Upper lobe of left lung (tissue), 6 donors: ENCODE measurements at regions not wholly inside any gene's neighbourhood (a gene's known extent, or its start where the extent isn't known, plus 50 kb on each side); places are given as distances from the start of the nearest gene placed in this dataset.
"Not testable (repeated sequence)": the region's sequence is repeated elsewhere in the genome, so short reads cannot be mapped to it uniquely, and the experiment has no call there.

ENCODE experiments used
- ATAC-seq, 2 donors: fragments of 200-7000 bp; cut with Tn5 transposase; one replicate each; pipeline ENCODE4 v1.9.1; 2022; ENCODE audit warnings: mild to moderate bottlenecking in 2 of 2, moderate library complexity in 2 of 2; ENCODE audit not compliant: low FRiP score in 2 of 2
- DNase-seq, 2 donors: peaks; one replicate each; pipeline ENCODE4 v3.0.0-alpha.2; 2019 to 2020
- H3K27ac ChIP-seq, 4 donors: fragments of 200-600 bp; sonication (generic); one replicate each; pipeline ENCODE4 v1.5.1; 2016 to 2019
- H3K27me3 ChIP-seq, 4 donors: fragments of 200-600 bp; sonication (generic); one replicate each; pipeline ENCODE4 v1.5.1; 2017 to 2019
- H3K36me3 ChIP-seq, 4 donors: fragments of 200-600 bp; sonication (generic); one replicate each; pipeline ENCODE4 v1.5.1; 2016 to 2019
- H3K4me1 ChIP-seq, 4 donors: fragments of 200-600 bp; sonication (generic); one replicate each; pipeline ENCODE4 v1.5.1; 2018 to 2019
- H3K4me3 ChIP-seq, 4 donors: fragments of 200-600 bp; sonication (generic); one replicate each; pipeline ENCODE4 v1.5.1; 2017 to 2019; ENCODE audit warnings: mild to moderate bottlenecking in 2 of 4, moderate library complexity in 1 of 4
- H3K9me3 ChIP-seq, 4 donors: fragments of 200-600 bp; sonication (generic); one replicate each; pipeline ENCODE4 v1.5.1; 2018 to 2019
- CTCF ChIP-seq, 6 experiments: fragments of 450-650 bp in 4 of 6; fragments of 200-600 bp in 2 of 6; sonication (generic) in 2 of 6; IDR thresholded peaks; one replicate each; pipeline ENCODE4 v1.5.1; 2016 to 2019; ENCODE audit warnings: antibody characterized with exemption in 6 of 6
- EP300 ChIP-seq, 4 donors: sonication (generic); formaldehyde crosslinking; IDR thresholded peaks; one replicate each; pipeline ENCODE4 v1.5.1; 2017; ENCODE audit warnings: antibody characterized with exemption in 4 of 4, control low read depth in 2 of 4
- POLR2A ChIP-seq, 4 donors: fragments of 450-650 bp; IDR thresholded peaks; one replicate each; pipeline ENCODE4 v1.5.1; 2016 to 2017; ENCODE audit warnings: antibody characterized with exemption in 4 of 4, mild to moderate bottlenecking in 2 of 4
- POLR2AphosphoS5 ChIP-seq, 2 donors: sonication (generic); formaldehyde crosslinking; IDR thresholded peaks; one replicate each; pipeline ENCODE4 v1.5.1; 2017; ENCODE audit warnings: antibody characterized with exemption in 2 of 2
- WGBS, 2 donors: methylation state at CpG; one replicate each; pipeline ENCODE4 v1.1.5; 2017 to 2018; 5-methylcytosine and 5-hydroxymethylcytosine counted together
- donor health status: DM: no; HTN: no; CAD: no; lungs with moderate emphysema.
- donor health status: DM: no; HTN: yes; CAD: no; lungs with severe emphysema.

GRCh38 chrX:39493168-39493567 is 604.6 kb downstream of the BCOR start:
- Histone ChIP-seq H3K27ac (no peak overlapping the region), H3K4me3 (no peak overlapping the region), H3K27me3 (no peaks in the 10 kb centered on the region), H3K9me3 (no peaks in the 10 kb centered on the region), H3K36me3 (no peaks in the 10 kb centered on the region), H3K4me1 (peaks cover 0 to 4% (median 0%) of the 10 kb centered on the region in 4 donors)
- 94 to 100% methylated on average over 1 of the region's 1 CpG for WGBS, 2 donors
- ATAC-seq (no peak), DNase-seq (no peak)
- TF ChIP-seq CTCF (IDR thresholded peaks at IDR 0.05): no peak
- TF ChIP-seq POLR2A (IDR thresholded peaks at IDR 0.05): no peak
- no peak for TF ChIP-seq POLR2AphosphoS5 (IDR thresholded peaks at IDR 0.05)
- no peak for TF ChIP-seq EP300 (IDR thresholded peaks at IDR 0.05)

DNA sequence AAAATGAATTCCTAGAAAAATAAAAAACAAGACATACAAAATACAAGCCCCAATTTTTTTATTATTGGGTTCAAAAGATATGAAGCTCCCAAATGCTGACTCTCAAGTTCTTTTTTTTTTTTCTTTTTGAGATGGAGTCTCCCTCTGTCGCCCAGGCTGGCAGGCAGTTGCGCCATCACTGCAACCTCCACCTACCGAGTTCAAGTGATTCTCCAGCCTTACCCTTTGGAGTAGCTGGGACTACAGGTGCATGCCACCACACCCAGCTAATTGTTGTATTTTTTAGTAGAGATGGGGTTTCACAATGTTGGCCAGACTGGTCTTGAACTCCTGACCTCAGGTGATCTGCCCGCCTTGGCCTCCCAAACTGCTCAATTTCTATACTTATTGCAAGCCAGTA is 600.6 kb downstream of the BCOR start:
- not testable (repeated sequence) for H3K27ac ChIP-seq, H3K4me3 ChIP-seq, H3K4me1 ChIP-seq, ATAC-seq, H3K27me3 ChIP-seq, H3K9me3 ChIP-seq, H3K36me3 ChIP-seq
- 59 to 86% methylated on average over 4 of the region's 4 CpGs for WGBS, 2 donors
- DNase-seq: peak in 1 of 2 donors; percentile 42

DNA sequence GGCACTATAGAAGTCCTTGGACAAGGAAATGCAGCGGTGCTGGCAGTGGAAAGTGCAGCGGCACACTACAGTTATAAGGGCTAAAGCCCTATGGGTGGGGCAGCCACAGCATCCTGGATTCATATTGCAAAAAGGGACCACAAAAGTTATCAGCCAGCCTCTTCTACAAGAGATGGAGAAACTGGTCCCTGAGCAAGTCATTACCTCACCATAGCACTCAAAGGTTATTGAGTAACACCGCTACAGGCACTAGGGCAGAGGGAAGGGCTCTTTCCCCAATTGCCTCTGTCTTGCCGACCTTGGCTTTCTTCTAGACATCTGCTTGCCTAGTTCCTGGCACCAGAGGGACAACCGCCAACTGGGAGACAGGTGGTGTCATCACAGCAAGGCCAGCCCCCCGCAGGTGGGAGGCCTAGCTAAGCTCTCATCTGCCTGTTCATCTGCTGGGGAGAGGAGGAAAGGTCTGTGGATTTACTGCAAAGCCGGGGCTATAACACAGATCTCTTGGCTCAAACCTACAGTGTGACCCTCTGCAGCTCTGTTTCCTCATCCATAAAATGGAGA is 600.0 kb downstream of the BCOR start:
- H3K27me3 ChIP-seq: no peaks in the 10 kb centered on the region
- DNase-seq (peak in 1 of 2 donors; percentile 30), ATAC-seq (peak in 1 of 2 donors; percentile 44)
- 75% methylated on average over 7 of the region's 7 CpGs; no CpG with 5 or more reads in 1 of the 2 donors for WGBS, 2 donors
- peaks cover 0 to 1% (median 0%) of the 10 kb centered on the region in 4 donors for H3K4me1 ChIP-seq
- TF ChIP-seq POLR2AphosphoS5 (IDR thresholded peaks at IDR 0.05) (no peak), POLR2A (IDR thresholded peaks at IDR 0.05) (no peak), CTCF (IDR thresholded peaks at IDR 0.05) (no peak), EP300 (IDR thresholded peaks at IDR 0.05) (no peak)
- H3K27ac ChIP-seq: no peak overlapping the region
- no peak overlapping the region for H3K4me3 ChIP-seq
- no peaks in the 10 kb centered on the region for H3K9me3 ChIP-seq
- H3K36me3 ChIP-seq: no peaks in the 10 kb centered on the region

GRCh38 chrX:39499996-39500395 is 597.8 kb downstream of the BCOR start:
- TF ChIP-seq POLR2A (IDR thresholded peaks at IDR 0.05): no peak
- TF ChIP-seq POLR2AphosphoS5 (IDR thresholded peaks at IDR 0.05): no peak
- no peak for TF ChIP-seq EP300 (IDR thresholded peaks at IDR 0.05)
- no peak for TF ChIP-seq CTCF (IDR thresholded peaks at IDR 0.05)
- no peaks in the 10 kb centered on the region for H3K9me3 ChIP-seq
- no peak for DNase-seq
- no peak overlapping the region for H3K27ac ChIP-seq
- no peak overlapping the region for H3K4me3 ChIP-seq
- no peaks in the 10 kb centered on the region for H3K4me1 ChIP-seq
- ATAC-seq: no peak
- H3K36me3 ChIP-seq: no peaks in the 10 kb centered on the region
- no peaks in the 10 kb centered on the region for H3K27me3 ChIP-seq

GRCh38 chrX:39501822-39502221 is 595.9 kb downstream of the BCOR start:
- Histone ChIP-seq H3K9me3 (no peaks in the 10 kb centered on the region), H3K36me3 (no peaks in the 10 kb centered on the region), H3K27me3 (no peaks in the 10 kb centered on the region), H3K27ac (no peak overlapping the region), H3K4me3 (no peak overlapping the region), H3K4me1 (no peaks in the 10 kb centered on the region)
- TF ChIP-seq CTCF (IDR thresholded peaks at IDR 0.05): no peak
- WGBS, 2 donors: 79 to 80% methylated on average over 1 to 3 of the region's 3 CpGs
- DNase-seq (no peak), ATAC-seq (no peak)
